HG03135 (cell line): ENCODE measurements at regions not wholly inside any gene's neighbourhood (a gene's known extent, or its start where the extent isn't known, plus 50 kb on each side); places are given as distances from the start of the nearest gene placed in this dataset.

Experiments
- ATAC-seq: cut with Tn5 transposase; IDR thresholded peaks from one replicate; pipeline ENCODE4 v1.9.1; 2021; ENCODE audit warnings: mild to moderate bottlenecking, moderate library complexity; ENCODE audit not compliant: unreplicated experiment

DNA sequence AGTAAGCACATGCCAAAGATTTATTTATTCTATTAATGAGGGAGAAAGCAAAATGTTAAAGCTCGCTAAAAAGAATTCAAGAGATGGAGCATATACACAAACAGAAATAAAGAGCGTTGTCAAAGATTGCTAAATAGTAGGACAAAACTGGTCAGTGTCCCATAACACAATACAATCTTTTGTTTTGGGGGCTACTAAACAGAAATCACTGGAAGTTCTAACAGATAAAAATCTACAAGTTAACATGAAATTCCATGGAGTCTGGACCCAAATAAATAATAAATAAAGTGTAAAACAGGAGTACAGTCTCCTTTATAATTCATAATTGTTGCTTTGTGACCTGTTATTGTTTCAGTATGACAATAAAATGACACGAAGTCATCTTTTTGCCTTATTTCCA is 115.2 kb upstream of the CNTNAP4 start:
- ATAC-seq, result no peak

DNA sequence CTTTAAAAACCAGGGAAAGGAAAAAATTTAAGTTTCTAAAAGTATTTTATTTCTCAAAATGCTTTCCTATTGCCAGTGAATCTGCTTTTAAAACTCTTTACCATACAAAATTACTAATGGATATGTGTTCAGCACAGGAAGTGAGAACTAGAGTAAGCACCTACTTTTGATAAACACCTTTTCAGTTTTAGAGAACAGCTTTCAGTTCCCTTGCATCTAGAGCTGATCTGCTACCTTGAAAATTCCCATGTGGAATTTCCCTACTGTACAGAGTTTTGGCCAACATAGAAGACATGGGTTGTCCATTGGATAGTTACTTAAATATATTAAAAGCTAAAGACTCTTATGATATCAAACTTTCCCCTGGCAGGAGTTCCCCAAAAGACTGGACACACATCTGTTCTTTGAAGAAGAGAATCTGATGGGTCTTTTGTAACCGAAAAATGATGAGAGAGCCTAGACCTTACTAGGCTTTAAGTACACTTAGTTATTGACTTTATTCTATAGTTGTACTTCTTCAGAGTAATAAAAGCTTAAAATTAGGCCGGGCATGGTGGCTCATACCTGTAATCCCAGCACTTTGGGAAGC is 112.1 kb upstream of the CNTNAP4 start:
- no peak for ATAC-seq

DNA sequence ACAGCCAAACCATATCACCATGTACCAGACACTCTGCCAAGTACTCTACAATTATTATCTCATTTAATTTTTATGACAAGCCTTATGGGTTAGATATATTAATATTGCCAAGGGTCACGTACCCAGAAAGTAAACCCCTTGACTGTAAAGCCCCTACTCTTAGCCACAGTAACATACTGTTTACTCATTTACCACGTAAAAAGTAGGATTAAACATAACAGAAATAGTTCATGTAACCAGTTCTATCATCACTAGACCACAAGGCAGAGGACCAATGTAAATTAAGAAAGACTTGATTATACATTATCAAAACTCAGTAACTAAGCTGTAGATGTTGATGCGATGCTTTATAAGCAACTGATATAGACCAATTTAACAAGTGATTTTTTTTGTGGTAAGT is 101.5 kb upstream of the CNTNAP4 start:
- ATAC-seq, result peak; percentile 35

DNA sequence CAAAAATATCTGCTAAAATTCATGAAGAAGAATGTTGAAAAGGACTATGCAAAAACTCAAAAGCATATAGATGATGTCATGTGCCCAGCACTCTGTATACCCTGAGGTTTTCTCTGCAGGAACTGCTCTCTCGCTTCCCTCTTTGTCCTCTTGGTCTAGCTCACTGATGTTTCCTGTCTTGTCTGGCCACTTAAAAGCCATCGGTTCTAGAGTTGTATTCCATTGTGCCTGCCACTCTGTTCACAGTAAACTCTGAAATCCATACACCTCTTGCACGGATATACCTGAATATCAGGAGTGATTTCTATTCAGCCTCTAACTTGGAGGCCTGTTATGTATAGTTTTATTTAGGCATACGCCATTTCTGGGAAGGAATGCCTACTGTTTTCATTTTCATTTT is 101.0 kb upstream of the CNTNAP4 start:
- peak; percentile 98 for ATAC-seq

DNA sequence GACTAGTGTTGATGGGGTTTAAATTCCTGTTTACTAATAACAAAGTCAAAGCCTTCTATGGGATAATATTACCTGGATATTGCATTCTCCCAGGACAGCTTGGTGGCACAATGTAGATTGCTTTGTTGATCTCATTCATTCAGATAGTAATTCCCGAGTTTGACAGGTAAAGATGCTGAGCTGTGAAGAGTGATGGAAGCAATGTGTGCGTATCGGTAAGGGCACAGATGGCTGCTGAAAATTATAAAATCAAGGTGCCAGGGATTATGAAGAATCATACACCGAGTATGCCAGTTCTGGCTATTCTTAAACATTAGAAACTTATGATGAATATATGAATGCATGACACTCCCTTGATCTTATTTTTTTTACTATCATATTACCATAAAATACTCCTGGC is 100.6 kb upstream of the CNTNAP4 start:
- no peak for ATAC-seq

DNA sequence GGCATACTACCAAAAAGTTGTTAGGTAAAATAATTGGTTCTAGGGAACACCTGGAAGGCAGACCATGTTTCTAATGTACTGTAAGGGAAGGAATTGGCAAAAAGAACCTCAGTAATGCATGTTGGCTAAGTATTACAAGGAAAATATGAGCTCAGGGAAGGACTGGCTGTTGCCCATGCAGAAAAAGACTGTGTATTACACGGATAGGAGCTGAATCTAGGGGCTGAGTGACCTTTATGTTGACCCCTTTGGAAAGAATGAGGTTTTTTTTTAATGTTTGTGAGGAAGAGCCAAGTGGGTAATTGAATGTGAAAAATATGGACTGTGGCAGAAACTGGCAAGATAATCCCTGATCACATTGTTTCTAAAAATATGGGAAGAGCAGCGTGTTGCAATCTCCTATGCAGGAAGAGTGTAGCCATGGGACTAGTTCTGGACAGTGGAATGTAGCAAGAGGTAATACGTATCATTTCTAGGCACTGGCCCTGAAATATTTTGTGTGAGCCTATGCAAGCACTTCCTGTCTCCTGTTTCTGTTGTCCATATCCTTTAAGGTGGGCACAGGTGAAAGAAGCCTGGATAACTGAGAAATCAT is 95.1 kb upstream of the CNTNAP4 start:
- no peak for ATAC-seq

DNA sequence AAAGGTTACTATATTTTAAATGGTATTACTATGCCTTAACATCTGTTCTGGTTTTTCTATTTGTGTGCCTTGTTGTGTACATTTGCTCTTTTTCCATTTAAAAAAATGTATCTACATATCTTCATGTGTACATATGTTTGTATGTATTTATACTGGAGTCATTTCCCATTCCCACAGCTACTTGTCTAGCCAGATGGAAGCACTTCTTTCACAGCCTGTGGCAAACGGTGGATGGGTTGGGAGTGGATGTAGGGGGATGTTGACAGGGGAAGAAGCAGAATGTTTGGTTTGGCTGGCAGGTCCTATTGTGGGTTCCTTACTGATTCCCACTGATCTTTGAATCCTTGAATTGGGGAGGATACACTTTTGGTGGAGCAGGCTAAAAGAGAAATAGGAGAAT is 93.6 kb upstream of the CNTNAP4 start:
- no peak for ATAC-seq

DNA sequence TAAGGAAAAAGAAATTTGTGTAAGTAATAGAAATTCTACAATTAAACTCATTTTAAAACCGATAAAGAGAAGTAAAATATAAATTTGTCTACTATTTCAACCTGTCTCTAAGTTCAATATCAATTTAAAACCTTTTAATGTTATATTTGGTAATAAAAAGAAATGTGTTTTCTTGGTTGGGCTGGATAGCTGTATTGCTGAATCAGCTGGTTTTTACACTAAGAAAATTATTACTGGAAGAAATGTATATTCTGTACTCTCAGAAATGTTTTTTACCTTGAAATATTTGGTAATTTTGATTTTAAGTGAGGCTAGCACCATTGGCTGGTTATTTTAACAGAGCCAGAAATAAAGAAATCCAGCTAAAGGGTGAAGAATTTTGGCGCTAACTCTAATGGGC is 87.1 kb upstream of the CNTNAP4 start:
- no peak for ATAC-seq

DNA sequence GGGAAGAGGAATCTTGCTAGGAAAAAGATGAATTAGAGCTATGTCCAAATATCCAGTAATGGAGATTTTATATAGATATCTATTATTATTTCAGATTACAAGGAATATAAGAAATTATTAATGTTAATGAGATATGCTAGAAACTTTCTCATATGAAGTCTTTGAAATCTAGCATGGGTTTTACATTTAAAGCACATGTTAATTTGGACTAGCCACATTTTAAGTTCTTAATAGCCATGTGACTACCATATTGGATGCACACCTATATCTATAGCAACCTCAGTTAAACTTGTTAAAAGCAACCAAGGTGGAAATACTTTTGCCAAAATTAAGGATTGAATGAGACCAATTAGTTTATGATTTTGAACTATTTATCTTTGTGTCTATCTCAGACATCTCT is 86.7 kb upstream of the CNTNAP4 start:
- ATAC-seq, result no peak

DNA sequence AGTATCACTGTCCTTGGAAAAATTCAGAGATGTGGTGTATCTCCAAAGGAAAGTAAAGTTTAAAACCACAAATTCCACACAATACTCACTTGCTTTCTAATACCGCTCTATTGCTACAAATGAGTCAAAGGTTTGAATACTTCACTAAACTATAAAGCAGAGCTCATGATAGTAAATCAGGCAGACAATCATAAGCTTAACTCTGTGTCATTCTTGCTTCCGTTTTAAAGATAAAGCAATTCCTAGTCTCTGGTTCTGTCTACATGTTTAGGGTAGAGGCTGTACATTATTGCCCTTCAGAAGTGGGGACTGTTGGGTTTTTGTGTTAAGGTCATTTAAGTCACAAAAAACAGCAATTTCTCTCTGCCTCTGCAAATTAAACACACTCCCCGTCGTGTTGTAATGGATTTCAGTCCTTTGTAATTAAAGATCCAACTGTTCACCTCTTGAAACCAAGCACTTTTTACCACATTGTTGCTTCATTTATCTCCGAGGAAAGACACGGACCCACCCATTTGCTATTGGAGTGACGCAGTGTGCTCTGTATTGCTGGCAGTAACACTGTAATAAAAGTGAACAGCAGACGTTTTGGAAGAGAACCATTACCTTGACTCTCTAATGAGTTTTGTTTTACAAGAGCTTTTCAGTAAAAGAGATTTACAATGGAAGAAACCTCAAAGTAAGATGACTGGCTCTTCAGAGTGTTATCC is 83.1 kb upstream of the CNTNAP4 start:
- ATAC-seq, result no peak

DNA sequence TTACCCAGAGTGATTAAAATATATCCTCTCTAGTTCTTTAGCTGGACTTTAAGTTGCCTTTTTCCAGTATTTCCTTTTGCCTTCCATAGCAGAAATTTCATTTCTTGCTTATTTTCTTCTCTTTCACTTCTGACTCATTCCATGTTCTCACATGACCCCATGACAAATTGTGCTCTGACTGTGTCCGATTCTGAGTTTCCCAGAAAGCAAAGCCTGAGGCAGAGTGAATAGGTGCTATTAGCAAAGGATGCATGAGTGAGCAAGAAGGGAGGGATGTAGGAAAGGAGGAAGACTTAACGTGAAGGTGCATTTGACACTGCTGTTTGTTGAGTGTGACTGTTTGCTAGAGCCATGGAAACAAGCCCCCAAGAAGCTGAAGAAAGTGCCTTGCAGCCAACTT is 82.6 kb upstream of the CNTNAP4 start:
- no peak for ATAC-seq

DNA sequence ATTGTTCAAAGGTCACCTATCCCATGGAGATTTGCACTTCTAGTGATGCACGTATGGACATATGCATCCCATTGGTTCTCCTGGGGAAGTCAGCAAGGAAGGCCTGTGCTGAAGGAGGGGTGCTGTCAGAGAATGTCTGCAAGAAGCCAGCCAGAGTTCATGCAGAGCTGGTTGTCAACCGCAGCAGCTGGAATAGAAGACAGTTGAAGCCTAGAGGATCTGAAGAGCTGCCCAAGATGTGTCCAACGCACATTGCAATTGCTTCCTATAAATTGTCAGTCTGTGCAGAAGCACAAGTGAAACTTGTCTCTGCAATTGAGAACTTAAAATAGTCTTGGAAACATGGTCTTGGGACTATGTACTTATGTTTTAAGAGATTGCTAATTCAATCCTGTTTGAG is 82.1 kb upstream of the CNTNAP4 start:
- ATAC-seq, result no peak

DNA sequence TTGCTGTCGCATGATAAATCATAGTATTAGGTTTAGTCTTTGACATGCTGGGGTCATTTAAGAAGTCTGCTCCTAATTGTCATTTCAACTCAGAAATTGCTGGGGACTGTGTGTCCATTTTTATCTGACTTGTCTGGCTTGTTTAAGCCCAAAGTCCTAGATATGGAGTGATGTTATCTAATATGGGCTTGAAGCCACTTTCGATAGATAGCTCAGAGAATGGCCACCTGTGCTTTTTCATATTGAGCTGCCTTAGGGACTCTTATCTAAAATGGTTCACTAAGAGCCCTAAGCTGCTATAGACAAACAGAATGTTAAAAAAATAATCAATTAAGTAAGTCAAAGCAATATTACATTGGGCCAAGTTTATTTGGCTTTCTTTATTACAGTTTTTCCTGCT is 81.6 kb upstream of the CNTNAP4 start:
- ATAC-seq, result no peak

DNA sequence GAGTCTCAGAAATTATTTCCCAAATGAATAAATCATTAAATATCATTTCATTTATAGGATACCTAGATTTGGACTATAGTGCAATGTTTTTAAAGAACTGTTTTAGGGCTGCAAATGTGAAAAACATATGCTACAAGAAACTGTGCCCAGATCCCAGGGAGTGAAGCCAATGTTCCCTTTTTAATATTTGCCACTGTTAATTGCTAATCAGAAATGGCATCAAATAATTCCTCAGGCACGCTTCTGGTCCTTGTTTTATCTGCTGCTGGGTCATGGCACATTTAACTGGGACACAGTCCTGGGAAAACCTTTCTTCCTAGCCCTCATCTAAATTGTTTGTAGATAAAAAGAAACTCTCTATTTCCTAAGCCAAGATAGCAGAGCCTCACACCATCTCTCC is 79.3 kb upstream of the CNTNAP4 start:
- ATAC-seq, result no peak

DNA sequence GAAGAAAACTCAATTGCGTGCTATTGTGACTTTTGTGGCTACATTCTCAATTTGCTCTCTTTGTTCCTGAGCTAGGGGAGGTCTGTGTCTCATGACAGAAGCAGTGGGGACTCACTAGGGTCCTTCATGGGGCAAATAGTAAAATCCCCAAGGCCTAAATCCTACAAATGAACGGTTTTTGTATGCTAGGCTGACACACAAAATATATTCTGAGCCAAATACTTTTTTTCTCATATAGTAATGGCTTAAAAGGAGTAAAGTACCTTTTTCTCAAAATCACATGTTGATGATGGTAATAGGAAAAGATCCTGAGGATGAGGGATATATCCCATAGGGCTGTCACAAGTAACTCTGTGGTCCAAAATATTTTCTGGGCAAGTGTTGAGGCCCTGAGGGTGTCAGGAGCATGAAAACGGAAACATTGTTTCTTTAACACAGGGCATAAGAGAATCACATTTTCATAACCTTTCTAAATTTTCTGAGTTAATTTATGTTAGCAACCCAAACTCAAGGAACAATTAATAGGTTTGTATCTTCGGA is 77.5 kb upstream of the CNTNAP4 start:
- ATAC-seq, result no peak

DNA sequence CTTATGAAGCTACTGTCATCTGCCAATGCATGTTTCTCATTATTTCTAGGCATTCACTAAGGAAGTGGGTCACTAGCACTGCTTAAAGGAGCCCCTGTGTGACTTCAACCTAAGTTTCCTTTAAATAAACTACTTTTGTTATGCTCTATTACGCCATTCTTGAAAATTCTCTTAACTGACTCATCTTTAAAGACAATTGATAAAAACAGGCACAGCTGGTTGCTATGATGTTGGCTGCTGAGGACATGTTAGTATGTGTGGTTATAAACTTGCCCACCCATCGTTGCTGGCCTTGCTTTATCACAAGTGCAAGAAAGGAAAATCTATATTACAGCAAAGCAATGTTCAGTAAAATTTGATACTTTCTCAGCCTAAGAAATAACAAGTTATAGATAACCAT is 75.8 kb upstream of the CNTNAP4 start:
- no peak for ATAC-seq

DNA sequence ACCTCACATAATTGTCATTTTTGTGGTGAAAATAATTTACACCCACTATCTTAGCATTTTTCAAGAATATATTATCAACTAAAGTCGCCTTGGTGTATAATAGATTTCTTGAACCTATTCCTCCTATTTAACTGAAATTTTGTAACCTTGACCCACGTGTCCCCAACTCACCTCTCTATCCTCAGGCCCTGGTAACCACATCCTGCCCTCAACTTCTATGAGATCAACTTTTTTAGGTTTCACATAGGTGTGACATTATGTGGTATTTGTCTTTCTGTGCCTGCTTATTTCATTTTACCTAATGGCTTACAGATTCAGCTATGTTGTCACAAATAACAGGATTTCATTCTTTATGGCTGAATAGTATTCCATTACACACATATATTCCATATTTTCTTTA is 73.0 kb upstream of the CNTNAP4 start:
- no peak for ATAC-seq

DNA sequence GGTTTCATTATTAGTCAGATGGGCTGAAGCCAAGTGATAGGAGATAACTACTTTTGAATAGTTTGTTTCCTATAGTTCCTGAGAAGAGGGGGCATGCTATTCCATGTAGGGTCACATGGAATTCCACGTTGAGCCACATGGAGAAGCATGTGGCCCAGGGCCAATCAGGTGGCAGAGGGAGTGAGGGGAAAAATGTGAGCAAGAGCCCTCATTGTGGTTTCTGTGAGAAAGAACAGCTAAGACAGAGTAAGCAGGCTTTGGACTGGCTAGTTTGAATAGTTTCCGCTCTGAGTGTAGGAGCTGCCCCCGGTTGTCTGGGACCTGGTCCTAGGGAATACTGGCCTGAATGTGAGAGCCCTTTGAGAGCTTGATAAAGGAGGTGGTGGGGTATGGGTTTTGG is 69.9 kb upstream of the CNTNAP4 start:
- ATAC-seq, result no peak

DNA sequence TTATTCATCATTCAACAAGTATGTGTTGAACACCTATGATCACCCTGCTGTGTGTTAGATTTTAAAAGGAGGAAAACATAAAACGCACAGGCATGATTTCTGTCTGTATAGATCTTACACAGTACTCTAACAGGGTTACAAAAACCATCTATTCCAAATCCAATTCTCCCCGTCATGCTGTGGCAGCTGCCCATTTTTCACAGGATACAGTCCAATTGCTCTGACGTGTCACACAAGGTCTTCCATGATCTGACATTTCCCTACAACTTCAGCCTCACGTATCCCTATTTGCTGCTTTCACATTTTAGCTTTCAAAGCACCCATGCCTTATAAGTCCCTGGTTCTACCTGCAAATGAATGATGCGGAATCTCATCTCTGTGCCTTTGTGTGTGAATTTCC is 67.0 kb upstream of the CNTNAP4 start:
- no peak for ATAC-seq

DNA sequence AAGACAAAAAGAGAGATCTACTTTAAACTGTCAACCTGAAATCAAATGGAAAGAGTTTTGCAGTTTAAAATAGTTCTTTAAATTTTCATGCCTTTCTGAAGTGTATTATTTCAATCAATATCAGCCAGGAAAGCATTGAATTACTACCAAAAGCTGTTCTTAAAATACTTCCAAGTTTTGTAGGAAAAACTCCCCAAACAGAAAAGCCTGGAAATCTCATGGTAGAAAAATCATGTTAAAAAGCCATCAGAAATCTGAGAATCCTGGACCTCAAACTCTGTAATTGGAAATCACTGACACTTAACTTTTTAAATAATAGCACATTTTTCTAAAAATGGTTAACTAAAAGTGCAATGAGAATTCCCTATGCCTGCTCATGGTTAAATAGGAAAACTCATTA is 63.3 kb upstream of the CNTNAP4 start:
- no peak for ATAC-seq

DNA sequence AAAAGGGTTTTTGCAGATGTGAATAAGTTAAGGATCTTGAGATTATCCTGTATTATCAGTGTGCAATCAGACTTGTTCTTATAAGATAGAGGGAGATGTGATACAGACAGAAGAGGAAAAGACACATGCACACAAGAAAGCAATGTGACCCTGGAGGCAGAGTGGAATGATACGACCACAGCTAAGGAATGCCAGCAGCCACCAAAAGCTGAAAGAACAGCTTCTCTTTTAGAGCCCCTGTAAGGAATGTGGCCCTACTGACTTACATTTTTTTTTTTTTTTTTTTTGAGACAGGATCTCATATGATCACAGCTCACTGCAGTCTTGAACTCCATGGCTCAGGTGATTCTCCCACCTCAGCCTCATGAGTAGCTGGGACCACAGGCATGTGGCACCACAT is 62.3 kb upstream of the CNTNAP4 start:
- no peak for ATAC-seq

DNA sequence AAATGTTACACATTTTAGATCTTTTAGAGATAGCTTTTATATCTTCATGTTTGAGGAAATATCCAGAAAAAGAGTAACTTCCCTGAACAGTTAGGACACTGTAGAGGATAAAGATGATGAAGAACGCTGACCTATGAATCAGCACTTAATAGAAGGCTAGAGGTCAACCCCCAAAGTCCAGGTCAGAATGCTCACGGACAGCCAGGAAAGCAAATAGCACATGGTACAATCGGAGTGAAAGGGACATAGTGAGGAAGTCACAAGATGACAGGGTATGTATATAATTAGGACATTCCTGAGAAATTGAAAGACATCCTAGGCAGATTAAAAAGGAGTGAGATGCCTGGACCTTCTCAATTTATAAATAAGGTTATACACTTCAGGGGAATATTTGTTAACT is 55.1 kb upstream of the CNTNAP4 start:
- no peak for ATAC-seq
